ENCODE measurements at regions not wholly inside any gene's neighbourhood (a gene's known extent, or its start where the extent isn't known, plus 50 kb on each side); places are given as distances from the start of the nearest gene placed in this dataset.
"Not testable (repeated sequence)": the region's sequence is repeated elsewhere in the genome, so short reads cannot be mapped to it uniquely, and the experiment has no call there.

DNA sequence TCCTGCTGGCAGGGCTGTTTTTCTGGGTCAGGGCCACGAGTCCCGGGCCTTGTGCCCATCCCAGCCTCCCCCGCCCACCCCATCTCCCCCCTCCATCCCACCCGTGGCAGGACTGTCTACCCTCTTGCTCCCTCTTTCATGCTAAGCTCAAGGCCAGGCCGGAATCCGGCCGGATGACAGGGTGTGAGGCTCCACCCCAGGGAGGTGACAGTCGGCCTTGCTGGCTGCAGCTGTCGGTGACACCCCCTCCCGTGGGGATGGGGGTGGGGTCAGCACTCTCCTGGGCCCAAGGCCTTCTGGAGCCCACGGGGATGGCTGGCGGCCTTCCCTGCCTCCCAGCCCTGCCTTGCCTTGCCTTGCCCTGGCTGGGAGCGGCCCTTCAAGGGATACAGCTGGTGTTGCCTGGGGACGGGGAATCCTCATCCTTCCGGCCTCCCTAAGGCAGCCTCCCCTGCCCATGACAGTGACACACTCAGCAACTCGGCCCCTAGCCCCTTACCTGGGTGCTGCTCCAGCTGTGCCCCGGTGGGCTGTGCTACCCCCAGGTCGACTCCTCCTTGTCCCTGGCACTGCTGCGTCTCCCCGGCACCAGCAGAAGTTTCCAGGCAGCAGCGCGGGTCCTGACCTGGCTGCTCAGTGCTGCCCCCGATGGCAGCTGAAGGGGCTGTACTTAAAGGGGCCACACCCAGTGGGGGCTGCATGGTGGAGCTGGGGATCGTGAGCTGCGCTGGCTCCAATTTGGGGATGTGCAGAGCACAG, 303.9 kb downstream of the CCDC74A start:
- not testable (repeated sequence) for TF ChIP-seq CTCF (conservative IDR thresholded peaks at IDR 0.05 in 1 of 2, IDR thresholded peaks at IDR 0.05 in 1 of 2; ENCODE audit: low read depth in 1 of 2, low read length in 2 of 2); EZH2 (IDR thresholded peaks at IDR 0.05; ENCODE audit: low read length, missing control alignments)

All from fibroblast of lung (primary cell).